HL-60/S4 (cell line): ENCODE measurements at regions not wholly inside any gene's neighbourhood (a gene's known extent, or its start where the extent isn't known, plus 50 kb on each side); places are given as distances from the start of the nearest gene placed in this dataset.

Experiments used
- in situ Hi-C: fragments of 300-500 bp; cut with MboI; formaldehyde crosslinking; loops from 2 replicates; pipeline ENCODE4 v1.14.3; 2022; ENCODE audit warnings: low sequenced_read_pairs

- in situ Hi-C loops = no loop called here
Observed at GRCh38 chr6:22921828-22922227, 352.5 kb downstream of the HDGFL1 start.

- in situ Hi-C loops = no loop called here
Observed at GRCh38 chr6:22925304-22925835, 356.0 kb downstream of the HDGFL1 start.

GRCh38 chr6:22925920-22926789, 356.8 kb downstream of the HDGFL1 start:
- in situ Hi-C loops = no loop called here

GRCh38 chr6:22926790-22927354, 357.5 kb downstream of the HDGFL1 start:
- in situ Hi-C loops = no loop called here

DNA sequence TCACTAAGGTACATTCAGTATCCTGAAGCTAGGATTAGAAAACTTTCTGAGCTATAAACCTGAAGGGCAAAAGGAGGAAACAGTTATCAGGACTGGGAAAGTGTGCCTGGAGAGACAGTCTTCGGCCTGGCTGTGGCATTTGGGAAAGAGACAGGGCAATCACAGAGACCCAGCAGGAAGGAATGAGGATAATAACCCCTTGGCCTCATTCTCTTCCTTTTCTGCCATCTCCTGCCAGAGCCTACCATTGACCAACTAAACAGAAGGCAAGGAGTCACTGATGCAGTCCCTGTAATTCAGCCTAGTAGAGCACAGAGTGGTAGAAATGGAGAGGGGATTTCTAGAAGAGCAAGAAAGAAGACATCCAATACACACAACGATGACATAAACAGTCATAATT, 359.4 kb downstream of the HDGFL1 start:
- in situ Hi-C loops = no loop called here

- in situ Hi-C loops = no loop called here
Observed at GRCh38 chr6:22929311-22929985, 360.1 kb downstream of the HDGFL1 start.

DNA sequence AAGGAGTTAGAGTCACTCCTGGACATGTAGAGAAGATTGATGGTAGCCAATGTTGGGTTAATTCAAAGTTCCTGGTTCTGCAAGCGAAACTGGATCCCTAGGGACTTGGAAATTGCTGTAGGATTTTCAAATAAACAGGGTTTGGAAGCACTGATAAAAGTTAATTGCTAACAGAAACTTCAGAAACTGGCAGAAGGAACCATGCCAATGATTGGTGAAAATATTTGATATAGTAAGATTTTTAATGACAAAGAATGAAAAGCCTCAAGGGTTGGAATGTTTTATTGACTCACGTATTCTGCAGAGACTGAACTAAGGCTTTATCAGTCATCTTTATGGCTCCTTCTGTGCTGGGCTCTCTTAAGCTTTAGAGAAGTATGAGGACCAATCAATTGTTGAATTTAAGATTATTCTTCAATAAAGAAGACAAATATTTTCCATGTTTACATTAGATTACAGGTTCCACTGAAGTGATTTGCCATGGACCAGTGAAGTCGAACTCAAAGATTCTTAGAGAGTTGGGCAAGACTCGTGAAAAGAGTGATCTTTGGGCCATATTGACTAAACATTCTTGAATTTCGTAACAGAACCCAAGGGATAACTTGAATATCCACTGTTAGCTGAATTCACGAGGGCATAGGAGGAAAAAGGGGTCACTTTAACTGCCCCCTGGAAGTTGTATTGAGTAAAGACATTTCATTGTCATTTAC, 371.4 kb downstream of the HDGFL1 start:
- in situ Hi-C loops = no loop called here

- in situ Hi-C loops = no loop called here
Observed at GRCh38 chr6:22942403-22942802, 373.0 kb downstream of the HDGFL1 start.

DNA sequence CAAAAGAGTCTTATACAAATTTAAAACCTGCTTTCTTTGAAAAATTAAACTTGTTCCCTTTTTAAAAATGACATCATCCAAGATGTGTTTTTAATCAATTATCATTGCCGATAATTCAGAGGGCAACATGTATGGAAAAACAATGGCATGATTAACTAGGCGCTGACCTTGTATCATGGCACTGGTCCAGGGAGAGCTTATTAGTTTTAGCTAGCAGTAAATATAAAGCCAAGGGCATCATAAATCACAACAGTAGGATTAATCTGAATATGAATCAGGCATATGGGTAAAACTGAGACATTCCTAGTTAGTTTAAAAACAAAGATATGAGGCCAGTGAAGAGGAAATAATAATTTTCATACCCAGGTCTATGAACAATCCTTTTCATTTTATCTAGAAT, 374.0 kb downstream of the HDGFL1 start:
- in situ Hi-C loops = no loop called here

GRCh38 chr6:22949967-22950366, 380.6 kb downstream of the HDGFL1 start:
- in situ Hi-C loops = no loop called here

GRCh38 chr6:22952097-22952496, 382.7 kb downstream of the HDGFL1 start:
- in situ Hi-C loops = no loop called here

DNA sequence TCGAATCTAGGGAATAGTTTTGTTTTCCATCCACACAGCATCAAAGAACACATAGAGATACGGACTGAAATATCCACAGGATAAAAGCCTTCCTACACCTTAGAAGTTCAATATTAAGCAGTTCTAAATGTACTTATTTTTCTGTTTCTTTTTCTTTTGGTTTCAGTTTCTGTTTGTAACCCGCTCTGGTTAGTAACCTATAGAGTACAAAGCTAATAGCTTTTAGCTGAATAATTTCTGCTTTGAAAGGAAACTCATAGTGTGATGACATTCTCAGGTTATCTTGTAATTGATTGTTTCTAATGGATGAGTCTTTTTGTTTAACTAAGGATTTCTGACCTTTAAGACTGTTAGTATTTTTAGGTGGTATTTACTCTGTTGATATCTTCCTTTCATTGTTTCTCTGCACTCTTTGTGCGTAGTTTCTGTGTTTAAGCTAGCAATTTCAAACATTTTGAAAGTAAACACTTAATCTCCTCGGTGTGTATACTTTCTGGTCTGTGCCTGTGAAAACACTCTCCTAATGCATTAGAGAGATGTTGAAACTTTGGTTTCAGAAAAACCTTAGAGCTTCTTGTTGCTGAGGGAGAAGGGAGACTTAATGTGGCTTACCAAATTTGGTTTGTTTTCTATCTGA, 385.5 kb downstream of the HDGFL1 start:
- in situ Hi-C loops = no loop called here

GRCh38 chr6:22956029-22956681, 386.8 kb downstream of the HDGFL1 start:
- in situ Hi-C loops = no loop called here

DNA sequence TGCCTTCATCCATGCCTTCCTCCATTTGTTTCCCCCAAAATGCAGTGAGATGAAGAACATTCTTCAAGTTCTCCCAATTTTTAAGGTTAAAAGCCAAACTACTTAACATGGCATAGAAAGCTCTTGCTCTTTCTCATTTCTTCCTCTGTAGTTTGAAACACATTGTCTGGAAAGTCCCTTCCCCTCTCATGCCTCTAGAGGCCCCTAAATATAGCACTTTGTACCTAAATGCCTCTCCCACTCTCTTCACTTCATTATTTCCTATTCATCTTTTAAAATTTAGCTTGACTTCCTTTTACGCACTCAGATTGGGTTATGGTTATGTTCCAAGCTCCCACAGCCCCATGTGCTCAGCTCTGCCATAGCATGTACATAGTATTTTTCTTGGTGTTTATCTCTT, 389.3 kb downstream of the HDGFL1 start:
- in situ Hi-C loops = no loop called here

- in situ Hi-C loops = no loop called here
Observed at GRCh38 chr6:22959571-22959970, 390.2 kb downstream of the HDGFL1 start.

- in situ Hi-C loops = no loop called here
Observed at GRCh38 chr6:22964334-22964733, 395.0 kb downstream of the HDGFL1 start.

- in situ Hi-C loops = no loop called here
Observed at GRCh38 chr6:22965889-22966288, 396.5 kb downstream of the HDGFL1 start.

DNA sequence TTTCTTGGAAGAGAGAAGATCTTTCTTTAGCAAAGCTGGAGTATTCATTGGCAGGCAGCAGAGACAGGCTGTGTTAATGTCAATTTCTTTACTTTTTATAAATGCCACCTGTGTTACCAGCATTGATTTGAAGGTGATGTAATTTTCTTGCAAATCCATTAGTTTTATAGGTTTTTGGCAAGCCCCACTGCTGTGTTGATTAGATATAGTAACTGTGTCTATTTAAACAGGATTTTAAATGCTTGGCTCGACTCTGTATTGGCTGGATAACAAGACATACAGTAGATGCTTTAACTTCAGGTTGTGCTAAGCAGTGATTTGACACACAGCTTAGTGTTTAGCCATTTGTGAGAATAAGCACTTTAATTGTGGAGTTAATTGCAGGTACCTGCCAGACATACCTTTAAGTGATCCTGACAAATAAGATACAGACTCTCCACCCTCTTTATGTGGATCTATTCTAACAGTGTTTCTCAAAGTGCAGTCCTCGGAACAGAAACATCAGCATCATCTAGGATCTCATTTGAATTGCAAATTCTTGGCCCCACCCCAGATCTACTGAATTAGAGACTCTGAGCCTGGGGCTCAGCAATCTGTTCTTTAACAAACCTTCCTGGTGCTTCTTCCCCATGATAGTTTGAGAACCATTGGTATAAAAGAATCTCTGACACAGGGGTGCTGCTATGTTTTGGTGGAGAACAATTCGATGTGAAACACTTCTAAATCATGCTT, 397.5 kb downstream of the HDGFL1 start:
- in situ Hi-C loops = no loop called here

DNA sequence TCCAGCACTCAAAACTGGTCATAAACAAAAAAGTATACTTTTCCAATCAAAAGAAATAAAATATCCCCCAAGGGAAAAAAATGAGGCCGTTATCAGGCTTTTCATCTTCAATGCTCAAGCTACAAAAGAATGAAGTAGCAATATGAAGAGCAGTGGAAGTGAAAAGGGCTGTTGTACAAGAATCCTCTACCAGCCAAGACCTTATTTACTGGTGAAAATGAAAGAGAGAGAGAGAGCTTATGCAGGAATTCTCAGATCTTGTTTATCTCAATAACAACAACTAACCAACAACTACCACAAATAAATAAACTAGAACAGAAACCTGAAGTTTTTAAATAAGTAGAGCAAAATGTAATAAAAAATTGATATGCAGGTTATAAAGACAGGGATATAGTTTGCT, 400.6 kb downstream of the HDGFL1 start:
- in situ Hi-C loops = no loop called here
